ENCODE measurements at regions not wholly inside any gene's neighbourhood (a gene's known extent, or its start where the extent isn't known, plus 50 kb on each side); places are given as distances from the start of the nearest gene placed in this dataset.

DNA sequence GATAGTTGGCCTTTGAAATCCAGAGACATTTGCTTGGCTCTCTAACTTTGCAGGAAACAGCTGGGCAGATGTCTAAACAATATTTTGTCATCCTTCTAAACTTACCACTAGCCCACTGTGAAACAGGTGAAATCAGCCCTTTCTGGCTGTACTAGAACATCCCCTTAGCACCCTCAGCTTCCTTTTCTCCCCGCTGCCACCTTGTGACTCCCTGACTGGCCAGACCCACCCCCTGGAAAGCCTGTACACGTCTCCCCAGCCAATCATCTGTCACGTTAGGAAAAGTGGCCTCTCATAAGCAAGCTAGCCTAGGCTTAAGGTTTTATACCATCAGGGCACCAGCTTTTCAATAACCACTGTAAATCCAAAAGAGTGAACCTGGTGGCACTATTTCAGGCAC lies 88.6 kb upstream of the E2F3 start:
- H4K20me1 ChIP-seq (ENCODE audit: control insufficient read depth, extremely low read depth, insufficient read depth, low read length): no peaks in the 10 kb centered on the region
- no peak overlapping the region for H3K9ac ChIP-seq (ENCODE audit: control insufficient read depth, extremely low read depth, insufficient read depth, low read length)
- no peak overlapping the region for H2AFZ ChIP-seq (ENCODE audit: control insufficient read depth, low read length)
- TF ChIP-seq EZH2 (IDR thresholded peaks at IDR 0.05; ENCODE audit: low read length): no peak
- no peak for FAIRE-seq
- H3K4me2 ChIP-seq (ENCODE audit: control insufficient read depth, extremely low read depth, insufficient read depth, low read depth, low read length): no peak overlapping the region
- H3K4me3 ChIP-seq (ENCODE audit: control insufficient read depth in 2 of 3, extremely low read depth in 1 of 3, insufficient read depth in 2 of 3, low read depth in 1 of 3, low read length in 3 of 3): no peak overlapping the region
- dilution Hi-C loops (cut with MboI; ENCODE audit: extremely low pct_ligation_motif_present, low sequenced_read_pairs): no loop called here
- H3K27me3 ChIP-seq (ENCODE audit: control insufficient read depth, extremely low read depth, insufficient read depth, low read length): peaks cover 6% of the 10 kb centered on the region
- no peaks in the 10 kb centered on the region for H3K9me1 ChIP-seq (ENCODE audit: control insufficient read depth, extremely low read depth, insufficient read depth, low read length)
- no peaks in the 10 kb centered on the region for H3K79me2 ChIP-seq (ENCODE audit: control insufficient read depth, insufficient read depth, low read length)
- no peaks in the 10 kb centered on the region for H3K9me3 ChIP-seq (ENCODE audit: control insufficient read depth, low read depth, low read length)
- no peak overlapping the region for H3K27ac ChIP-seq (ENCODE audit: control insufficient read depth, insufficient read depth, low read length)
- no peaks in the 10 kb centered on the region for H3K36me3 ChIP-seq (ENCODE audit: control insufficient read depth in 2 of 2, extremely low read depth in 1 of 2, insufficient read depth in 2 of 2, low read length in 2 of 2)
- H3K4me1 ChIP-seq (ENCODE audit: control insufficient read depth, extremely low read depth, insufficient read depth, low read length): no peaks in the 10 kb centered on the region
- DNase-seq (ENCODE audit: low read depth, low spot score): no peak

- no peak for FAIRE-seq
- H2AFZ ChIP-seq (ENCODE audit: control insufficient read depth, low read length): no peak overlapping the region
- no peak for DNase-seq (ENCODE audit: low read depth, low spot score)
- H4K20me1 ChIP-seq (ENCODE audit: control insufficient read depth, extremely low read depth, insufficient read depth, low read length): no peaks in the 10 kb centered on the region
- H3K36me3 ChIP-seq (ENCODE audit: control insufficient read depth in 2 of 2, extremely low read depth in 1 of 2, insufficient read depth in 2 of 2, low read length in 2 of 2): no peaks in the 10 kb centered on the region
- no peak overlapping the region for H3K4me3 ChIP-seq (ENCODE audit: control insufficient read depth in 2 of 3, extremely low read depth in 1 of 3, insufficient read depth in 2 of 3, low read depth in 1 of 3, low read length in 3 of 3)
- H3K9ac ChIP-seq (ENCODE audit: control insufficient read depth, extremely low read depth, insufficient read depth, low read length): no peak overlapping the region
- dilution Hi-C loops (cut with MboI; ENCODE audit: extremely low pct_ligation_motif_present, low sequenced_read_pairs): no loop called here
- no peak overlapping the region for H3K27ac ChIP-seq (ENCODE audit: control insufficient read depth, insufficient read depth, low read length)
- H3K4me1 ChIP-seq (ENCODE audit: control insufficient read depth, extremely low read depth, insufficient read depth, low read length): no peaks in the 10 kb centered on the region
- no peaks in the 10 kb centered on the region for H3K9me1 ChIP-seq (ENCODE audit: control insufficient read depth, extremely low read depth, insufficient read depth, low read length)
- H3K9me3 ChIP-seq (ENCODE audit: control insufficient read depth, low read depth, low read length): no peaks in the 10 kb centered on the region
- peaks cover 6% of the 10 kb centered on the region for H3K27me3 ChIP-seq (ENCODE audit: control insufficient read depth, extremely low read depth, insufficient read depth, low read length)
- TF ChIP-seq CTCF (optimal IDR thresholded peaks at IDR 0.05 in 1 of 3, IDR thresholded peaks at IDR 0.05 in 1 of 3, conservative IDR thresholded peaks at IDR 0.05 in 1 of 3; ENCODE audit: extremely low read depth in 1 of 3, insufficient read depth in 2 of 3, low read length in 3 of 3): no peak
- no peak for TF ChIP-seq EZH2 (IDR thresholded peaks at IDR 0.05; ENCODE audit: low read length)
- no peak overlapping the region for H3K4me2 ChIP-seq (ENCODE audit: control insufficient read depth, extremely low read depth, insufficient read depth, low read depth, low read length)
- H3K79me2 ChIP-seq (ENCODE audit: control insufficient read depth, insufficient read depth, low read length): no peaks in the 10 kb centered on the region
Measured at GRCh38 chr6:20313960-20314530, 87.6 kb upstream of the E2F3 start.
